B cell (primary cell): ENCODE measurements at regions not wholly inside any gene's neighbourhood (a gene's known extent, or its start where the extent isn't known, plus 50 kb on each side); places are given as distances from the start of the nearest gene placed in this dataset.

Source experiments
- ATAC-seq: fragments of 200-7000 bp; cut with Tn5 transposase; one replicate; pipeline ENCODE4 v1.10.0; 2021; ENCODE audit warnings: low read depth, mild to moderate bottlenecking, moderate number of reproducible peaks, moderate library complexity
- CTCF ChIA-PET: fragments of 350-600 bp; sonication (Branson Sonifier 250); formaldehyde crosslinking; loops from one replicate; lab custom pipeline; 2021; ENCODE audit warnings: antibody characterized with exemption, inconsistent platforms; lab: Charles Lee
- POLR2A ChIA-PET: fragments of 350-600 bp; sonication (Branson Sonifier 250); formaldehyde crosslinking; loops from one replicate; lab custom pipeline; 2021; ENCODE audit warnings: antibody characterized with exemption; lab: Charles Lee
- DNase-seq: peaks from one replicate; pipeline ENCODE4 v3.0.0; 2013
- H2AFZ ChIP-seq: 2 replicates; pipeline ENCODE4 v1.6.1; 2012; ENCODE audit warnings: mild to moderate bottlenecking, low read depth, low read length; ENCODE audit not compliant: insufficient read depth, poor library complexity, severe bottlenecking
- H3K27ac ChIP-seq, 2 donors: 1 replicate in 1 of 2; 2 replicates in 1 of 2; pipeline ENCODE4 v1.5.1; 2012 to 2013; ENCODE audit warnings: low read length in 2 of 2, mild to moderate bottlenecking in 2 of 2, moderate library complexity in 1 of 2
- H3K27me3 ChIP-seq, 4 experiments: fragments of 200-600 bp in 1 of 4; sonication (generic) in 1 of 4; replicated peaks in 1 of 4; 1 replicate in 2 of 4; 2 replicates in 2 of 4; pipeline versions ENCODE4 v1.6.1 to v1.7.0; 2013 to 2016; ENCODE audit warnings: low read length in 3 of 4, mild to moderate bottlenecking in 2 of 4, mixed read lengths in 1 of 4, moderate library complexity in 1 of 4; ENCODE audit not compliant: insufficient read depth in 4 of 4, control insufficient read depth in 3 of 4; ENCODE audit errors: control extremely low read depth in 1 of 4
- H3K36me3 ChIP-seq, 2 experiments: replicated peaks in 1 of 2; 1 replicate in 1 of 2; 2 replicates in 1 of 2; pipeline versions ENCODE4 v1.6.1 to v1.7.1; 2013; ENCODE audit warnings: low read length in 1 of 2; ENCODE audit not compliant: insufficient read depth in 2 of 2, control insufficient read depth in 1 of 2; ENCODE audit errors: control extremely low read depth in 1 of 2, extremely low read depth in 1 of 2
- H3K4me1 ChIP-seq, 2 donors: fragments of 200-600 bp in 1 of 2; sonication (generic) in 1 of 2; 1 replicate in 1 of 2; 2 replicates in 1 of 2; pipeline versions ENCODE4 v1.5.1 to v1.6.1; 2013 to 2017; ENCODE audit warnings: low read length in 2 of 2; ENCODE audit not compliant: control insufficient read depth in 2 of 2, insufficient read depth in 2 of 2
- H3K4me2 ChIP-seq: replicated peaks from 2 replicates; pipeline ENCODE3; 2012; ENCODE audit warnings: mild to moderate bottlenecking, low read depth, low read length; ENCODE audit not compliant: poor library complexity, severe bottlenecking
- H3K4me3 ChIP-seq, 5 experiments: fragments of 200-600 bp in 1 of 5; sonication (generic) in 1 of 5; 1 replicate in 3 of 5; 2 replicates in 2 of 5; pipeline versions ENCODE4 v1.5.1 to v1.7.0; 2011 to 2016; ENCODE audit warnings: low read length in 4 of 5, mild to moderate bottlenecking in 4 of 5, low read depth in 2 of 5, control low read depth in 1 of 5, moderate library complexity in 1 of 5; ENCODE audit not compliant: insufficient read depth in 1 of 5; ENCODE audit errors: control extremely low read depth in 1 of 5, extremely low read depth in 1 of 5
- H3K79me2 ChIP-seq: fragments of 200-600 bp; sonication (generic); one replicate; pipeline ENCODE4 v1.6.0; 2016; ENCODE audit warnings: low read length; ENCODE audit not compliant: control insufficient read depth, insufficient read depth
- H3K9ac ChIP-seq: fragments of 200-600 bp; sonication (generic); 2 replicates; pipeline ENCODE4 v1.6.1; 2017; ENCODE audit warnings: mild to moderate bottlenecking, low read length, moderate library complexity
- H3K9me3 ChIP-seq, 3 donors: one replicate each; pipeline versions ENCODE4 v1.6.1 to v1.7.1; 2013; ENCODE audit warnings: low read length in 2 of 3; ENCODE audit not compliant: control insufficient read depth in 2 of 3, insufficient read depth in 1 of 3; ENCODE audit errors: control extremely low read depth in 1 of 3
- H4K20me1 ChIP-seq: 2 replicates; pipeline ENCODE4 v1.6.0; 2012; ENCODE audit warnings: mild to moderate bottlenecking, low read length; ENCODE audit not compliant: insufficient read depth, control insufficient read depth, poor library complexity, severe bottlenecking
- H3K27ac Mint-ChIP-seq: one replicate; pipeline ENCODE4 v1.8.0; 2021; ENCODE audit warnings: mixed read lengths
- H3K27me3 Mint-ChIP-seq: one replicate; pipeline ENCODE4 v1.8.0; 2021; ENCODE audit warnings: mixed read lengths
- H3K4me1 Mint-ChIP-seq: one replicate; pipeline ENCODE4 v1.8.0; 2021; ENCODE audit warnings: mixed read lengths
- H3K4me3 Mint-ChIP-seq: one replicate; pipeline ENCODE4 v1.8.0; 2021; ENCODE audit warnings: mixed read lengths
- H3K9me3 Mint-ChIP-seq: one replicate; pipeline ENCODE4 v1.8.0; 2022; ENCODE audit warnings: mixed read lengths; ENCODE audit not compliant: insufficient read depth
- EZH2 ChIP-seq: IDR thresholded peaks from 2 replicates; pipeline ENCODE4 v1.6.1; 2012; ENCODE audit warnings: borderline replicate concordance, low read depth, mild to moderate bottlenecking, moderate library complexity, low read length; ENCODE audit not compliant: insufficient read depth, poor library complexity, severe bottlenecking
- WGBS: methylation state at CpG from one replicate; pipeline ENCODE4 v1.1.5; 2013; ENCODE audit warnings: missing lambda C conversion rate; ENCODE audit not compliant: insufficient coverage; 5-methylcytosine and 5-hydroxymethylcytosine counted together
- intact Hi-C: fragments of 100-400 bp; cut with micrococcal nuclease; formaldehyde crosslinking; loops from one replicate; pipeline ENCODE4 v1.10.0; 2022
- TF ChIP-seq, protein P1 (sequence below): fragments of 200-600 bp; IDR thresholded peaks from one replicate; pipeline ENCODE4 v1.8.0; 2022; ENCODE audit warnings: antibody characterized with exemption, mild to moderate bottlenecking

DNA sequence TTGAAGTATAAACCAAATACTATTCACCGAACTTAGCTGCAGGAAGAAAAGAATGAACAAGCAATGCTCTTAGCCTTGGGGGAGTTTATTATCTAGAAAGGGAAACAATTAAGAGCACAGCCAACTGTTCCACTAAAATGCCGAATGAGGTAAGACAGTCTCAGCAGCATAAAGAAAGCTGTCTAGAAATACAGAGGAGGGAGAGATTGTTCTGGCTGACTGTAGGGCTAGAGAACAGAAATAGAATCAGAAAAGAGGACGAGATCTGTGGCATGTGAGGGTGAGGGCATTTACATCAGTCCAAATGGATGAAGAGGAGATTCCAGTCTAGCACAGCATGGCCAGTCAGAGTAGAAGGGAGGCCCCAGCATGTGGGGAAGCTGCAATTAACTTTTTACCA, 56.8 kb upstream of the TNFRSF19 start:
- no peak overlapping the region for H3K4me3 ChIP-seq
- Mint-ChIP-seq H3K27me3 (peaks cover 37% of the 10 kb centered on the region), H3K4me3 (no peak overlapping the region), H3K27ac (no peak overlapping the region), H3K4me1 (no peaks in the 10 kb centered on the region), H3K9me3 (no peaks in the 10 kb centered on the region)
- H3K4me1 ChIP-seq: no peaks in the 10 kb centered on the region
- CTCF ChIA-PET: no interaction called here
- no peak for TF ChIP-seq EZH2
- TF ChIP-seq, protein P1, sequence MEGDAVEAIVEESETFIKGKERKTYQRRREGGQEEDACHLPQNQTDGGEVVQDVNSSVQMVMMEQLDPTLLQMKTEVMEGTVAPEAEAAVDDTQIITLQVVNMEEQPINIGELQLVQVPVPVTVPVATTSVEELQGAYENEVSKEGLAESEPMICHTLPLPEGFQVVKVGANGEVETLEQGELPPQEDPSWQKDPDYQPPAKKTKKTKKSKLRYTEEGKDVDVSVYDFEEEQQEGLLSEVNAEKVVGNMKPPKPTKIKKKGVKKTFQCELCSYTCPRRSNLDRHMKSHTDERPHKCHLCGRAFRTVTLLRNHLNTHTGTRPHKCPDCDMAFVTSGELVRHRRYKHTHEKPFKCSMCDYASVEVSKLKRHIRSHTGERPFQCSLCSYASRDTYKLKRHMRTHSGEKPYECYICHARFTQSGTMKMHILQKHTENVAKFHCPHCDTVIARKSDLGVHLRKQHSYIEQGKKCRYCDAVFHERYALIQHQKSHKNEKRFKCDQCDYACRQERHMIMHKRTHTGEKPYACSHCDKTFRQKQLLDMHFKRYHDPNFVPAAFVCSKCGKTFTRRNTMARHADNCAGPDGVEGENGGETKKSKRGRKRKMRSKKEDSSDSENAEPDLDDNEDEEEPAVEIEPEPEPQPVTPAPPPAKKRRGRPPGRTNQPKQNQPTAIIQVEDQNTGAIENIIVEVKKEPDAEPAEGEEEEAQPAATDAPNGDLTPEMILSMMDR: no peak
- peaks cover 0 to 7% (median 3%) of the 10 kb centered on the region in 4 experiments for H3K27me3 ChIP-seq
- no peaks in the 10 kb centered on the region for H4K20me1 ChIP-seq
- 90% methylated on average over 2 of the region's 3 CpGs for WGBS
- H2AFZ ChIP-seq: no peak overlapping the region
- no peaks in the 10 kb centered on the region for H3K79me2 ChIP-seq
- H3K9me3 ChIP-seq: no peaks in the 10 kb centered on the region
- no peak overlapping the region for H3K27ac ChIP-seq
- H3K36me3 ChIP-seq: no peaks in the 10 kb centered on the region
- POLR2A ChIA-PET: no interaction called here
- intact Hi-C loops: no loop called here
- no peak overlapping the region for H3K9ac ChIP-seq
- DNase-seq: no peak
- ATAC-seq: no peak
- no peak overlapping the region for H3K4me2 ChIP-seq

DNA sequence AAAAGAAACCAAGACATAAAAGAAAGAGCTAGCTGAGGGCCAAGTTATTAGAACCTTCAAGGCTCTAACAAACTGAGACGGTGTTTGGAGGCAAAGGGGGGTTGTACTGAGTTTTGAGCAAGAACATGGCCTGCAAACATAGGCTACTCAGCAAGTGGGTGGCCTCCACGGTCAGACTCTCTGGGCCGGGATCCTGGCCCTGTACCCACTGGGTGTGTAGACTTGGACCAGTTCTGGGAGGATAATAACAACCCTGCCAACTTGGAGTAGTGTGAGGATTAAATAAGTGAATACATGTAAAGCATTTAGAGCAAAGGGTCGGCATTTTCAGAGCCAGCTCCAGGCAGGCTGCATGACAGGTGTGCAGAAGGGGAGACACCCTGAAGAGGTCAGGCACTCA, 56.1 kb upstream of the TNFRSF19 start:
- Histone ChIP-seq H4K20me1 (no peaks in the 10 kb centered on the region), H3K9ac (no peak overlapping the region), H3K27ac (no peak overlapping the region), H3K79me2 (no peaks in the 10 kb centered on the region), H3K36me3 (no peaks in the 10 kb centered on the region), H3K27me3 (peaks cover 0 to 7% (median 3%) of the 10 kb centered on the region in 4 experiments), H3K4me3 (no peak overlapping the region), H3K4me2 (no peak overlapping the region), H2AFZ (no peak overlapping the region), H3K9me3 (no peaks in the 10 kb centered on the region), H3K4me1 (no peaks in the 10 kb centered on the region)
- TF ChIP-seq EZH2: no peak
- TF ChIP-seq, protein P1: no peak
- no peak for ATAC-seq
- Mint-ChIP-seq H3K4me1 (no peaks in the 10 kb centered on the region), H3K27me3 (peaks cover 40% of the 10 kb centered on the region), H3K4me3 (no peak overlapping the region), H3K9me3 (no peaks in the 10 kb centered on the region), H3K27ac (no peak overlapping the region)
- 100% methylated on average over 3 of the region's 4 CpGs for WGBS
- no peak for DNase-seq
- intact Hi-C loops: no loop called here
- ChIA-PET CTCF (no interaction called here), POLR2A (no interaction called here)
